Stimulated activated CD4-positive, alpha-beta T cell treated with anti-CD3 and anti-CD28 coated beads, Interleukin-1b, Interleukin-23, amount 100 ng/mL, for 24 hours (primary cell): ENCODE measurements at regions not wholly inside any gene's neighbourhood (a gene's known extent, or its start where the extent isn't known, plus 50 kb on each side); places are given as distances from the start of the nearest gene placed in this dataset.
"Not testable (repeated sequence)": the region's sequence is repeated elsewhere in the genome, so short reads cannot be mapped to it uniquely, and the experiment has no call there.

ENCODE experiments used
- DNase-seq, 4 experiments: peaks; one replicate each; pipeline ENCODE4 v3.0.0-alpha.2; 2020; ENCODE audit warnings: low read depth in 4 of 4, low spot score in 1 of 4

GRCh38 chr13:52324831-52325230 lies 81.1 kb downstream of the THSD1 start:
- not testable (repeated sequence) for DNase-seq

- no peak for DNase-seq
These were observed 86.1 kb downstream of the THSD1 start for GRCh38 chr13:52319876-52320275.

GRCh38 chr13:52309833-52310232 lies 96.1 kb downstream of the THSD1 start:
- not testable (repeated sequence) for DNase-seq

GRCh38 chr13:52306336-52306735 lies 99.6 kb downstream of the THSD1 start:
- DNase-seq: not testable (repeated sequence)

GRCh38 chr13:52303098-52303497 lies 102.9 kb downstream of the THSD1 start:
- not testable (repeated sequence) for DNase-seq

- DNase-seq: not testable (repeated sequence)
These were observed 103.3 kb downstream of the THSD1 start for GRCh38 chr13:52302688-52303087.

GRCh38 chr13:52301810-52302400 lies 104.1 kb downstream of the THSD1 start:
- not testable (repeated sequence) for DNase-seq

- not testable (repeated sequence) for DNase-seq
These were observed 107.8 kb downstream of the THSD1 start for GRCh38 chr13:52298079-52298661.

GRCh38 chr13:52288891-52289290 lies 117.1 kb downstream of the THSD1 start:
- DNase-seq: not testable (repeated sequence)

GRCh38 chr13:52281387-52281786 lies 122.0 kb upstream of the NEK3 start:
- DNase-seq: not testable (repeated sequence)

- not testable (repeated sequence) for DNase-seq
These were observed 120.0 kb upstream of the NEK3 start for GRCh38 chr13:52279408-52279807.

GRCh38 chr13:52254299-52254698 lies 94.9 kb upstream of the NEK3 start:
- not testable (repeated sequence) for DNase-seq

GRCh38 chr13:52240752-52241151 lies 81.4 kb upstream of the NEK3 start:
- DNase-seq: not testable (repeated sequence)

GRCh38 chr13:52235900-52236595 lies 76.7 kb upstream of the NEK3 start:
- peak; percentile 8 to 24 (median 14) for DNase-seq

GRCh38 chr13:52234928-52235327 lies 75.5 kb upstream of the NEK3 start:
- not testable (repeated sequence) for DNase-seq

GRCh38 chr13:52223063-52223462 lies 63.7 kb upstream of the NEK3 start:
- DNase-seq: not testable (repeated sequence)

- DNase-seq: not testable (repeated sequence)
These were observed 54.5 kb upstream of the NEK3 start for GRCh38 chr13:52213920-52214319.

- DNase-seq: not testable (repeated sequence)
These were observed 53.5 kb upstream of the NEK3 start for GRCh38 chr13:52212886-52213285.

- not testable (repeated sequence) for DNase-seq
These were observed 52.0 kb upstream of the NEK3 start for GRCh38 chr13:52211416-52211776.

GRCh38 chr13:52210564-52211415 lies 51.4 kb upstream of the NEK3 start:
- not testable (repeated sequence) for DNase-seq
